ENCODE measurements at regions not wholly inside any gene's neighbourhood (a gene's known extent, or its start where the extent isn't known, plus 50 kb on each side); places are given as distances from the start of the nearest gene placed in this dataset.

DNA sequence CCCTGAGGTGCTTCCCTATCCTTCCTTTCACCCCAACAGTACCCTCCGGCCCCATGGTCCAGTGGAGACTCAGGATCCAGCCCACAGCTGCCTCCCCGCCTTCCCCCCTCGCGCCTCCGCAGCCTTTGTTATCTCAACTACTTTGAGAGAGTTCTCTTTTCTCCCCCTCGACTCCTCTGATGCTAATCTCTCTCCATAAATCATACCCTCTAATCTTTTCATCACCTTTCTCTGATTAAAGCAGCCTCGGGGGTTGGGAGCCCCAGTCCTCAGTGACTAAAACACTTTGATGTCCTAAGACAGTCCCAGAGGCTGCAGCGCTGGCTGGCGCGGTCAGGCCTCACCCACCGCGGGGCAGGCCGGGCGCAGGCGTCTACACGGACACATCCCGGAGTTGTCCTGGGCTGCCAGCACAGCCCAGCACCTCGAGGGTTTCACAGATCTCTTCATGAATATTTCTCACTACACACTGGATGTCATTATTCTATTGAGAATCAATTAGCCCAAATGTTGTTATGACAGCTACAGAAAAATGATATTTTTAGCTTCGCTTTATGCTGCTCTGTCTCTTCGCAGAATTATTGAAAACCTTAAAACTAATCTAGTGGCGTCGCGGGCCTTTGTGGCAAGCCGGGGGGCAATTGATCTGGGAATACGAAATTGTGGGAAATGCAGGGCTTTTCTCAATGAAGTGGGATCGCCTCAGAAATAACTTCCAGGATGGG, 289.5 kb downstream of the RRAGC start:
- no peak for DNase-seq

DNA sequence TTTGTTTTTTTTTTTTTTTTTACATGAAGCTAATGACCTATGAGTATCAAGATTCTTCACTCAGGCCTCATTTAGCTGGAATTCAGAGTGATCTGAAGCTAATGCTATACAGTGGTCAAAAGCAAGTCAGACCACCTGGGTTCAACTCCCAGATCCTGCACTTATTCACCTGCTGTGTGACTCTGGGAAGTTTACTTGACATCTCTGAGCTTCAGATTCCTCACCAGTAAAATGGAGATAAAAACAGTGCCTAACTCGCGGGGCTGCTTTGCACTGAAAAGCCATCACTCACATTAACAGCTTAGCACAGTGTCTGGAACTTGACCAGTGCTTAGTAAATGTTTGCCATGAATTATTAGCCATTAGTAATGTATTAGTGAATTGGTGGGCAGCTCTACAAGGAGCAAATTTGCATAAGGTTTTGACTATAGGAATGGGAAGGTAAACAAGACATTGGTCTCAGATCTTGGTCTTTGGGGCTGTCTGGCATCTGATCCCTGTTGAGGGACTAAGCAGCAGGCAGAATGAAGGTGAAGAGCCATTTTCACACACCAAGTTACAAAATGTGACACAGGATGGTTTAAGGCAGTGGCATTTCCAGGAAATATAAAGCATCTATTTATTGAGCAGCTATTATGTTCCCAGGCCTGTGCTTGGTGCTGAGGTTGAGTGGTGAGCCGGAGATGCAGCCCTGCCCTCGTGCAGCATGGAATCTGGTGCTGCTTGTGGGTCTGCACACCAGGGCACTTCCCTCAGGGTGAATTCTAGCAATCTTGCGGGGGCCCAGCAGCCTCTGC, 291.3 kb downstream of the RRAGC start:
- DNase-seq: no peak

DNA sequence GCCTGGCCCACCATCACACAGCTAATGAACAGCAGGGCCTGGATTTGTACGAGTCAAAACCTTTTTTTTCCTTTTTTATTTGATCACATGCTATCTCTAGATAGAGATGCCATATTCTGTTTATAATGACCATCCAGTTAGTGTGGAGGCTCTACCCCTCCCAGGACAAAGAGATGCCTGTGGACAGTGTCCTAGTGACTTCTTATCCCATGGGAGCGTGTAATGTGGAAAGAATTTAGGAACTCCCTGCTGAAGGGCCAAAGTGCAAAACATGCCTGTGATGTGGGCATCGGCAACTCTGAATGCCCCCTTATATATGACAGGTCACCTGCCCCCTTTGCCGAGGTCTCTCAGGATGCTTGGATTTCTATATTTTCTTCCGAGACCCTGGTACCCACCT, 292.2 kb downstream of the RRAGC start:
- DNase-seq: no peak

DNA sequence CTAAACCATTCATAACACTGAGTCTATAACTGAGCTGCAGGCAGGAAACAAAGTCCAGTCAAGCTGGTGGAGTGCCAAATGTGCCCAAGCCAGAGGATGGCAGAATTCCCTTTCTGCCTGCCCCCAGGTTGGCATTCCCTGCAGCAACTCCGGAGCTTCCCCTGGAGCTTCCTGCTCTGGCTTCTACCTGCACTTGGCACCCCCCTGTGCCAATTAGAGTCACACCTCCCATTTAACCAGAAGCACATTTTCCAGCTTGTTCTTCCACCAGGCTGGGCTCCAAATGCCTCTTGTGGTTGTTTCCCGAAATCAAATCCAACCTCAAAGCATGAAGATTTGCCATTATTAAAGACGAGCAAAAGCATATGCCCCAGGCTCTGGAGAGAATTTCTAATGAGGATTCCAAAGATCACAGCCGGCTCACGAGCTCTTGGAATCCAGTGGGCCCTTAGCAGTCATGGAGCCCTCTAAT, 294.5 kb downstream of the RRAGC start:
- DNase-seq: no peak

DNA sequence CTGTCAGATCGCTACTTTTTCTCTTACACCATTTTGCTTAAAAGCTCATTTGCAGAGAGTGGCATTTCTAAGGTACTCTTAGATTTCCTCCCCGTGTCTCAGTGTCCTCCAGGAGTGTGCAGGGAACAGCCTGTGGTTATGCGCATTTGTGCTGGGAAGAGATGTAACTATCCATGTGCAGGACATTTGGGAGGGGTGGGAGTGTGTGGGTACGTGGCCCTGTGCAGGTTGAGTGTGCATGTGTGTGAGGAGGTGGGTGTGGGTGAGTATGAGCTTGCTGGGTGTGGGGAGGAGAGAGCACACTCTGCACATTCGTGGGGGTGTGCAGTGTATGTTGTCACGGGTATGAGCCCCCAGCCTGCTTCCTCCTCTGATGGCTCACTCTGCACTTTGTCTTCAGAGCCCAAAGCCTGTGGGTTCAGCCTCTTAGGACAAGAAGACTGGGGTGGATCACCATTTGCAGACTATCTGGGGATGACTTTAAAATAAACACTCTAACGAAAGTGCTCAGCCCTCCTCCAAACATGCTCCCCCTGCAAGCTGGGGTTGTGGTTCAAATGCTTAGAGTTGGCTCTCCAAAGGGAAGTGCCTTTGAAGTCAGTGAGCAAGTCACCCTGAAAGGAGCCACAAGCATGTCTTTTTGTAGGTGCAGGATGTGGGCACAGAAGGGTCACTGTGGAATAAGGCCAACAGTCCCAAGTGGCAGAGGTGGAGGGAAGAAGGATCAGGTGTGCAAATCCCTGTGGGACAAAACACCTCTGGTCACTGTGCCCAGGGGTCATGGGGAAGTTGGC, 295.4 kb downstream of the RRAGC start:
- no peak for DNase-seq

DNA sequence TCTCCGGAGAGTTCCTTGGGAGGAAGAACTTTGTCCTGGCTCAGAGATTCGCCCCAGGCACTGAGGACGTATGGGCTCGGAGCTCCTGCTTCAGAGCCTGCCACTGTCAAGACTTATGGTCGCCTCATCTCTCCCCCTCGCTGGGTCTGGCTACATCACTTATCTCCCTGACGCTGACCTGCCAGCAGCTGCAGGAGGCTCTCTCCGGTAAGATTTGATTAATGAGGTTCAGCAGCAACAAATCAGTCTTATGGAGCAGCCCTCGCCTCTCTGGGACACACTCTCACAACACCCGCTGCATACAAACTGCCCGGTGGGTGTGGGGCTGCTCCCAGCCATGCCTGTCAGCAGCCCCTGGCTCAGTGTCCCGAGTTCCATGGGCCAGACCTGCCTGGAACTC, 297.8 kb downstream of the RRAGC start:
- DNase-seq: no peak

DNA sequence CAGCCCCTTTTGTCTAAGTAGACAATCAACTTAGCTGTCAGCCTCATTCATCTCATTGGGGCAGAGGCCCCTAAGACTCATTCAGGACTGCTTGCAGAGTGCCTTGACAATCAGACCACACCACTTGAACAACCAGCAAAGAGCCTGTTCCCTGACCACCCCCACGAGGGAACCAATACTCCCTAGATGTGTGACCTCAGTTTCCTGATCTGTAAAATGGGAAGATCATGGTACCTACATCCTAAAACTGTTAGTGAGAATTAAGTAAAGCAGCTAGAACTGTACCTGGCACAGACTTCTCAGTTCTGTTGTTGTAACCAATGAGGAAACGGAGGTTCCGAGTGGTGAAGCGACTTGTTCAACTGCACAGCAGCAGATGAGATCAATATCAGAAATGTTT, 298.5 kb downstream of the RRAGC start:
- no peak for DNase-seq

DNA sequence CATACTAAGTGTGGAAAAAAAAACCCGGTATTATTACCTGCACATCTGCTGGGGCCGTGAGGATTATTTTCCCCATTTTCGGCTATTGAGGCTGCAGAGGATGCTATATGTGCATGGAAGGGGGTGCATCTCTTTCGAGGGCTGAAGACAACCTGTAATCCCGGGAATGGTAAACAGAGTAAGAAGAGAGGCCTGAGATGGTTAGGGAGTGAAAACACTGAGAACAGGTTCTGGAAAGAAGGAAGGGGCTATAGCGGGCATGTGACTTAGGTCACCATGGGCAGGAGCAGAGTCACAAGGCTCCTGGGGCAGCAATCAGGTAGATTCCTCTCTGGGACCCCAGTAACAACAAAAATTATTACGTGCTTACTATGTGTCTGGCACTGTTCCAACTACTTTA, 299.1 kb downstream of the RRAGC start:
- DNase-seq: no peak

DNA sequence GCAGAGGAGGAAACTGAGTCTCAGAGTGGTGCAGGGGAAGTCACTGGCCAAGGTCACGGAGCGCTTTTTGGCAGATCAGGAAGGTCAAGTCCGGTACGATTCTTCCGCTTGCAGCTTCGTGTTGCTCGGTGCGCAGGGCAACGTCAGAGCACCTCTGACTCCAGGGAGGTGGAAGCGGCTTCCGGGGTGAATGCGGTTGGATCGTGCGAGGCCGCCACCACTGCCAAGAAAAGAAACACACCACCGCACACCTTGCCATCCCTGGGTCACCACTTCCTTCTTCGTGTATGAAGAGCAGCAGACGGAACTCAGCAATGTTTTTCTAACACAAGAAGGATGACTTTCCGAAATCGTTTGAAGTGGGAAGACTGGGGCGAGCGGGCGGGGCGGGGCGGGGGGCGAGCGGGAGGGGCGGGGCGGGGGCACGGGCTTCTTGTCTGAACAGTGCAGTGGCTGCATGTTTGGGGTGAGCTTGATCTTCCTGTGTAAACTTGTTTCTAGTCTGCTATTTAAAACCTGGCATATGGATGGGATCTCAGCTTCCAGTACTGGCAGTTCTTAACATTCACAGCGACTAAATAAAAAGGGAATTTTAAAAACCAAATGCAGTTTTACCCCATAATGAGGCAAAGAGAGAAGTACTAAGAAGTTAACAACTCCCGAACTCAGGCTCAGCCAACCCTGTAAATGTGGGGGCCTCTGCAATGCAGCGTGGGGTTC, 300.0 kb downstream of the RRAGC start:
- DNase-seq: peak; percentile 86

DNA sequence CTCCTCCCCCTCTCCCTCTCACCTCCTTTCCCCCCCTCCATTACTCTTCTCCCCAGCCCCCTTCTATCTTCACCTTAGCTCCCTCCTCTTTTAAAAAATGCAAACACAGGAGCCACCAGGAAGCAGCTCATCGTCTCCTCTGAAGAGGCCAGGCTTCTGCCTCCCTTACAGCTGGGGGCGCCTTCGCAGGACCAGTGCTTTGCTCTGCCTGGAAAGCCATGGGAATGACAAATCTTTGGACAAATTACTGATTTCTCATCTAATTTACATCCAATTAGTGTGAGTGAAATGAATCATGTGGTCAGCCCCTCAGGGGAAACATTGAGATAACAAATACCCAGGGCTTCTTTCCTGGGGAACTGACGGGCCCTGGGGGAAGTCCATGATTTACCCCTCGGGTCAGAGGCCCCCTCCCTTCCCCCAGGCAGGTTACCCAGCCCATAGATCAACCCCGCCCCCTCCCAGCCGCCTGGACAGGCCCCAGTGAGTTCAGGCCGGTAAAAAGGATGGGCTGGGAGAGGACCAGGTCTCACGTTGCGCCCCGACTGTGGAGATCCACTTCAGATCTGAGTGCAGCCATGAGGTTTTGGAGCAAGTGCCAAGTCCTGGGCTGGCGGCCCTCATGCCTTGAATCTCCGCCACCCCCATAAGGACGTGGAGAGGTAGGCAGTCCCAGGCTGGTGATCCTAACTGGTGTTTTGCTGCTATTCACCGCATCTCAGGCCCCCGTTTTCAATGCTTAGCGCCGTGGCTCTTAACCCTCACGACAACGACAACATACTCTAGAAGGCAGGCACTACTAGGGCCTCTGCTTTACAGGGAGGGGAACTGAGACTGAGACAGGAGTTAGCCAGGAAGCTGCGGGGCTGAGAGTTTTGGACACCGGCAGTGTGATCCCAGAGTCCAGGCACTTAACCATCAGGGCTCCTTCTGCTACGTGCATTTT, 300.8 kb downstream of the RRAGC start:
- DNase-seq: peak; percentile 1

DNA sequence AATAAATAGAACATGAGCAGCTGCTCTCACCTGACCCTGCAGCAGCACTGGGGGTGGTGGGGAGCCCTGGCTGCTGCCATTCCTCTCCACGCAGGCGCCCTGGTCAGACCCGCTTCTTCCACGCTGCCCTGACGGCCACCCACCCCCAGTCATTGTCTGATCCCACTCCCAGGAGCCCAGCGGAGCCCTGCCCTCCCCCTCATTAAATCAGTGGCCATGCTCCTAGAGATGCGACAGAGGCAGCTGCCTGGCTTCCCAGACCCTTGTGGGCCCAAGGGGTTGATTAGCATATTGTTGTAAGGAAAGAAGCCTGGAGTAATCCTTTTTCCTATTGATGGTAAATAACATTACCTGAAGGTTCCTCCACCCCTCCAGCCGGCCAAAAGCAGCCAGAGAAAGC, 301.5 kb downstream of the RRAGC start:
- no peak for DNase-seq

DNA sequence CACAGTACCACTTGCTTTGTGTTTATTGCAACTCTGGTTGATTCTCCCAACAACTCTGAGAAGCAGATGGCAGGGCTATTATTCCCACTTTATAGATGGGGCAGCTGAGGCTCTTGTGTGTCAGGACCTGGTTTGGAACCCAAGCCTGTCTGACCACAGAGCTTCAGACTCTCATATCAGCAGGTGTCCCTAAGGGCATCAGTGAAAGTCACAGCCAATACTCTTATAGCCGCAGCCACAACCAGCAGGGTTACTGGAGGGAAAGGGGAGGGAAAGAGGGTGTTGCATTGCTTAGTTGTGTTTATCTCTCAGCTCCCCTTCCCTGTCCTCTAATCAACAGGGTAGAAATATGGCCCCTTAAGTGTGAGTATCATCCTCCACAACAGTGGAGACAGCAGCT, 304.0 kb downstream of the RRAGC start:
- DNase-seq: no peak

DNA sequence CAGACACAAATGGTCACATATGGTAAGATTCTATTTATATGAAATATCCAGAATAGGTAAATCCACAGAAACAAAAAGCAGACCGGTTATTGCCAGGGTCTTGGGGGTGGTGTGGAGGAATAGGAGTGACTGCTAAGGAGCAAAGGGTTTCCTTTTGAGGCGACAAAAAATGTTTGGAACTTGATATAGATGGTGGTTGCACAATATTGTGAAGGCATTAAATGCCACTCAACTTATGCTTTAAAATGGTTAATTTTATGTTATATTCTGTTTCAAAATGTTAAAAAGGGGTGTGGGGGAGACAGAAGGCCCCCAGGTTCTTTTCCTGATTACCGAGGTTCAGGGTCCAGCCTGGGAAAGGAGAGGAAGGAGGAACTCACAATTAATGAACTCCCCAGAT, 304.4 kb downstream of the RRAGC start:
- no peak for DNase-seq

DNA sequence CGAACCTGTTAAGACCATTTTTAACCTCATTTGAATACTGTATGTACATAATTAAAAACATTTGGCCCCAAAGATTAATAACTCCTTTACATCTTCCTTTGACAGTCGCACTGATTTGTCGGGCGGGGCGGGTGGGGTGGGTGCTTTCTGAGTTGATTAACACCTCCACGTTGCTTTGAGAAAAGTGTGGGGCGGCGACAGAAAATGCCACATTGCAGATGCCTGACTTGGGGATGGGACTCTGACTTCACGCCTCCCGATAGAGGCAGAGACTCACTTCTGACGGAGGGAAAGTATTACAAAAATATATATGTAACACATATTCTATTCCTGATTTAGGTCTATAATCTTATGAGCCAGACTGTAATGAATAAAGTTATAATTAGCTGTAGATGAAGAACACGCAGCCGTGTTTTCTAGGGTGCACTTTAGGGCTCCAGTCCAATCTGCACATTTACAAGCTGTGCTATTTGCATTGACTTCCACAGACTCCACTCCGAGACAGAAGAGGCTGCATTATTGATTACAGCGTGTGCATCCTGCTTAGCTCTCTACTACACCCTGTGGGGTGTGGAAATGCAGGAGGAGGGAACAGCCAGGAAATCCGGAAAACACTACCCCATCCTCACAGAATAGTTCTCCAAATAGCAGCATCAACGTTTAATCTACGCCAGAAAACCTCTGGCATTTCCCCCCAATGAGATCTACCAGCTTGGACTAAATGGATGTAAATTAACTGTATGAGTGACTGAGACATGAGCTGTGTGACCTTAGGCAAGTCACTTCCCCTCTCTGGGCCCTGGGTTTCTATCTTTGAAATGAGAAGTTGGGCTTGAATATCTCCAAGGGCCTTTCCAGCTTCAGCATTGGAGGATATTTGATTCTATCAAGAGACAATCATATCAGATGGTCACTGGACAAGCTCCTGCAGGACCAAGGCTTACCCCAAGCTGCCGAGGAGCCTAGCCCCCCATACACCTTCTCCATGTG, 308.0 kb downstream of the RRAGC start:
- DNase-seq: no peak

DNA sequence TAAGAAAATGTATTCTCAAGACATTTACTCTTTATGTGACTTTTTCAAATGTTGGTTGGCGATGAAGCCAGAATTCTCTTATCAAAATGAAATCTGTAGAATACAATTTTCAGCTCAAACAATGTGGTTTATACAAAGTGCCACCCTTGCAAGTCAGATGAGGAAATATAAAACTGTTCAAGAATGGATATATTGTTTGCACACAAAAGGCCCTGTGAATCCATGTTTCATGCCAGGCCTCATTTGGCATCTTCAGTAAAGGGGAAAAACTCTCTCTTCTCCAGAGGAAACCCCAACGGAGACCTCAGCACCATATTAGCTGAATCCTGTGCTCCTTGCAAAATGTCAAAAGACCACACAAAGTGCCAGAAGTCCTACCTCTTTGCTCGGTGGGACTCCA, 310.4 kb downstream of the RRAGC start:
- no peak for DNase-seq

DNA sequence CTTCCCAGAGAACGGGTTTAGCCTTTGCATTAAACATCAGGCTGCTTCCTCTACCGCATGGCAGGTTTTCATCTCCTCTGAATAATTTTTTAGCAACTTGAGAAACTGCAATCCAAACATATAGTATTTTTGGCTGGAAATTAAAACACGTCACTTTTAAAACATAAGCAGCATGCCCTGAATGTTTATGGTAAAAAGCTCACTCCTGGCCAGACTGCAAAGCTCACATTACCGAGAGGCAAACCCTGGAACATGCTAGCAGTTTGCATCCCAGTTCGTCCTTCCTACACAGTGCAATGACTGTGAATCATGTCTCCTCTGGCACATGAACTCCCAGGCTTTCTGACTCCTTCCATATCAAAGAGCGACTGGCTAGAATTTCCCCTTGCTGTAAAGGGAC, 312.3 kb downstream of the RRAGC start:
- DNase-seq: no peak

DNA sequence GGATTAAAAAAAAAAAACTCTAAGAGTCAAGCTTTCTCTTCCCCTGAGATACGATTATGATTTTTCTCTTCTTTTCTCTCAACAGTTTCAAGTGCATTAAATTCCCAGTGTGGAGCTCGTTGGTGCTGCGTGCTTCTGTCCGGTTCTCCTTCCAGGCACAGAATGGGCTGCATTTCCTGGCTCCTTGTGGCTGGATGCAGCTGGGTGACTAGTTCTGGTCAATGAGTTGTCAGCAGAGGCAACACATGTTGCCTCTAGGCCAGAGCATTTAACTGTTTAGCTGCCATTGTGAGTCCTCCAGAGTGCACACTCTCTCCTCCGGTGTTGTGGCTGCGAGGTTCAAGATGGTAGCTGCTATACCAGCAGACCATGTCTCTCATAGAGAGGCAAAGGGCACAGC, 312.9 kb downstream of the RRAGC start:
- no peak for DNase-seq

DNA sequence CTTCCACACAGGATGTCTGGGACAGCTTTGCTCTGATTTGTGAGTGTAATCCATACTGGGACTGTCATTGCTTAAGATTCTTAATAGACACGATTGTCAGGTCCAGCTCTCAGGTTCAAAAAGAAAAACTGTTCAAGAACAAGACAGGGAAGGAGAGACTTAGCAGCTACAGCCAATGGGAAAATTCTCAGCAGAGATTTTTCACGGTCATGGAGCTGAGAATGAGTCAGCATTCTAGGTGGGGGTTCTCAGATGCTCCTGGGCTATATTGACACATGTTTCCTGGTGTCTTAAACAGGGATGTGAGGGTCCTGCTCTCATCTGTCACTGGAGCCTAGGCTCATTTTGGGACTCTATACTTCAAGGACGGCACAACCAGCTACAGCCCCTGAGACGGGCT, 318.3 kb downstream of the RRAGC start:
- no peak for DNase-seq

DNA sequence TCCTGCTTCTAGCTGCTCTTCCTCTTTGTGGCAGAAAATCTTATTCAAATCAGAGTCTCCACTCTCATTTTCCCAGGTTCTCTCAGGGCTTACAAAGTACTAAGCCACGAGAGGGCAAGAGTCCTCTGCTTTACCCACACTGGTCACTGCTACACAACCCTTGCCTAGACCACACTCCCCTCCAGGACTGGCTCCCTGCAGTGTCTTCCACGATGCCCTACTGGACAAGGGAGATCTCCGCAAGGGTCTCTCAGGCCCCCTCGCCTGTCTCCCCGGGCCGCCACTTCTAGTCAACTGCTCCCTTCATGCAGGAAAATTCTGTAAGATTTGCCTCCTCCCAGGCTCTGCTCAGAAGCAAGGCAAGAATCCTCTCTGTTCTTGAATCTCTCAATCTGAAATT, 319.6 kb downstream of the RRAGC start:
- no peak for DNase-seq

DNA sequence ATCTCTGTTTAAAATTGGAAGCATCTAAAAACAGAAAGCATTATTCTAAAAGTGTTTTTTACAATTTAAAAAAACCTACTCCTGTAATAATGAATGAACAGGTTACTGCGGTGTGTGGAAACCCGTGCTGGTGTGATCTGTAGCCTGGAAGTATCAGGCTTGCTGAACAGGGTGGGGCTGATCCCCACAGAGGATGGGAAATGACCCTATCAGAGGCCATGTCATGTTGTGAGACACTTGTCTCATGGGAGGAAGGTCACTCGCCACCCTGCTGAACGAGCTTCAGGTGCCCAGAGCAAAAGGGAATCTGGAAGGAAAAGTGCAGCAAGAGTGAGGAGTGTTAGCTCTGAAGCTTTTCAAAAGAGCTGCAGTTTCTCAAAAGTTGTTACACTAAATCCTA, 320.7 kb downstream of the RRAGC start:
- no peak for DNase-seq

DNA sequence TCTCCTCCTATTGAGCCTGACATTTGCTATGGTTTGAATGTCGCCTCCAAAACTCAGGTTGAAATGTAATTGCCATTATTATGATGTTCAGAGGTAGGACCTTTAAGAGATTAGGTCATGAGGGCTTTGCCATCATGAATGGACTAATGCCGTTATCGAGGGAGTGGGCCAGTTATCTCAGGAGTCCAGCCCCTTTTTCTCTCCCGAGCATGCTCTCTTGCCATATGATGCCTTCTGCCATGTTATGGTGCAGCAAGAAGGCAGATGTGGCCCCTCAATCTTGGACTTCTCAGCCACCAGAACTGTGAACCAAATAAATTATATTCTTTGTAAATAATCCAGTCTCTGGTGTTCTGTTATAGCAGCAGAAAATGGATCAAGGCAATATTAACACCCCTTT, 323.5 kb downstream of the RRAGC start:
- no peak for DNase-seq

Data from CD4-positive, alpha-beta T cell treated with Interferon gamma for 1 hour (primary cell).